Fibroblast of skin of left biceps (primary cell): ENCODE measurements at regions not wholly inside any gene's neighbourhood (a gene's known extent, or its start where the extent isn't known, plus 50 kb on each side); places are given as distances from the start of the nearest gene placed in this dataset.

ENCODE experiments used
- DNase-seq, 2 experiments: peaks; one replicate each; pipeline ENCODE4 v3.0.0-alpha.2; 2013; ENCODE audit warnings: low read depth in 2 of 2

- no peak for DNase-seq
Measured at GRCh38 chr1:163406772-163407171, 85.0 kb downstream of the NUF2 start.

DNA sequence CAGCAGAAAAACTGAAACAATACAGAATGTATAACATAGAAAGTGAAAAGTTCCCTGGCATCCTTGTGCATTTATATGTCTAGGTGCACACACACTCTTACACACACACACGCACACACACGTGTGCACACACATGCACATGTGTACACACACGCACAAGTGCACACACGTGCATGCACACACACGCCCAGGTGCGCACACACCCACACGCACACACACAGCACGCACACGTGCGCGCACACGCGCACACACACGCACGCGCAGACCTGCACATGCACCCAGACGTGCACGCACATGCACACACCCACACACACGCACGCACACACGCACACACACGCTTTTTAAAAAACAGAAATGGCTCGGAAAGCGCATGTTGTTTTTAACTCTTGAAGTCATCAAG, 86.5 kb downstream of the NUF2 start:
- DNase-seq, result no peak

GRCh38 chr1:163410073-163410999, 88.6 kb downstream of the NUF2 start:
- DNase-seq, result peak; percentile 9 to 19

DNA sequence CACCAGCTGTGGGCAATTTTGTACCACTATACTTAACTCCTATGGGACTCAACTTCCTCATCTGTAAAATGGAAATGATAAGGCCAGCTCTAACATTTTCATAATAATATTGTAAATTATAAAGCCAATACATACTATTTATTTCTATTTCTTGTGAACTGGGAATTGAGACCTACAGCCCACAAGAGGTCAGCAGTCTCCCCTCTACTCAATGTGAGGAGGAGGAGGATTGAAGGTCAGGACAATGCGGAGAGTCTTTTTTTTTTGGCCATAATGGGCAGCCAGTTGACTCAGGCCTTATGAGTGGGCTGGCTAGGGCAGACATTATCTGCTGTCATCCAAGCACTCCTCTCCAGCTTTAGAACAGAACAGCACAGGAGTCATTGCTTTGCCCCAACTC, 90.5 kb downstream of the NUF2 start:
- DNase-seq, result no peak

DNA sequence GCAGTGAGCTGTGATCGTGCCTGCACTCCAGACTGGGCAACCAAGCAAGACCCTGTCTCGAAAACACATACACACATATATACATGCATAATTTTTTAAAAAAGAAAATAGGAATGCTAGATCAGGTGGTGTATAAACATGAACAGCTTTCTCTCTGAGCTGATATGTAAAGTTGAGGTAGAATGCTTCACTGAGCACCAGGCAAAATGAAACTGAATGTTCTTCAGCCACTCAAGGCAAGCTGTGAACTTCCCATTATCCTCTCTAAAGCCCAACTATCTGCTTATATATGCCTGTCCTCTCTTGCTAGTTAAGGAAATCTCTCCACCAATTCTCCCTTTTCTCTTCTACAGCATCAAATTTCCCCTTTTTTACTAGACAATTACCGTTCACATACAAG, 93.0 kb downstream of the NUF2 start:
- DNase-seq, result no peak

- no peak for DNase-seq
Measured at GRCh38 chr1:163421701-163422100, 99.9 kb downstream of the NUF2 start.

DNA sequence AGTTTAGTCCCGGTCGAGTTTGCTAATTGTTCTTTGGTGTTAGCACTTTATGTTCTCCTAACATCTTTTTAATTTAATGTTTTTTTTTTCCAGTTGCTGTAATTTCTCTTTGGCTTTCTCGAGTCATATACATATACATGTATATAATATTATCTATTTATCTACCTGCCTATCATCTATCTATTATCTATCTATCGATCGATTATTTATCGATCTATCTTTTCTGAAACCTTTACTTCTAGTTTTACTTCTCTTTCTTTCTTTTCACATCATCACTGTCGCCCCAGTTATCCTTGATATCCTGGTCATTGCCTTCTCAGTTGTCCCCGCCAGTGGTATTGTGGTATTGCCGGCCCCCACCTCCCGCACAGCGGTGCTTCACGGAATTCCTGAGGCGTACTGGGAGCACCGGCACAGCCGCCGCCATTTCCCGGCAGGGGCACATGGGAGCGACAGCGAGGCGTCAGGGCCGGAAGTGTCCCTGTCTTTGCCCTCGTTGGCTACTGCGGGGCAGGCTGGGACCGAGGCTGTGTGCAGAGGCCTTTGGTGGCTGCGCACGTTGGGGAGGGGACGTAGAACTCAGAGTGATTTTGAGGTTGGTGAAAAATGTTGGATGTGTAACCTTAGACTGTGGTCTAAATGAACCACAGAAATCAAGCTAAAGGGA, 101.1 kb downstream of the NUF2 start:
- no peak for DNase-seq

DNA sequence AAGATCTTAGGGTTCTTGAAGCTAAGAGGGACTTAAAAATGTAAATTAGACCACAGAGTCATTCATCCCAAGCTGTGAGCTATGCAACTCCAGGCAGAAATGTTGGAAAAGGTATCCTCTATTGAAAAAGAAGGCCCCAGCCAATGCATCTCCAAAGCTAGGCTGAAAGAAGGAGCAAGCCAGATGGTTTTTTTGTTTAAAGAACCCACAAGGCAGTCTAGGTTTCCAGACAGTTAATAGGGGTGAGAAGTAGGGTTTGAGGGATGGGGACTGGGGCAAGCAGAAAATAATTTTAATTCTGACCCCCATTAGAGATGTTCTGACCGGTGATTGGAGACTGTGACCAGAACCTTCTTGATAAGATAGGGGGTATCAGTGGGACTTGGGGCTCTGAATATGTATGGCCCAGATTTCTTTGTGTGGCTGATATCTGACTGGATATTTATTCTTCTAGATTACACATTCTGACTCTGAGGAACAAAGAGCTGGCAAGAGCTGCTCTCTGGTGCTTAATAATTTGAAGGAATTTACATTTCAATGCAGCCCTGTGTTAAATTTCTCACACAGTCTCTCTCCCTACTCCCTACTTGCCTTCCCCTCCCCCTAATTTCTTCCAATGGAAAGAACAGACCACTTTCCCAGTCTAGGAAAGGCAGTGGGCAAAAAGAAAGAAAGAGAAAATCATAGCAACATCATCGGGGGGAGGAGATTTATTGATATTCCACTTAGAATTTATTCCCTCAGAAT, 104.9 kb downstream of the NUF2 start:
- no peak for DNase-seq

DNA sequence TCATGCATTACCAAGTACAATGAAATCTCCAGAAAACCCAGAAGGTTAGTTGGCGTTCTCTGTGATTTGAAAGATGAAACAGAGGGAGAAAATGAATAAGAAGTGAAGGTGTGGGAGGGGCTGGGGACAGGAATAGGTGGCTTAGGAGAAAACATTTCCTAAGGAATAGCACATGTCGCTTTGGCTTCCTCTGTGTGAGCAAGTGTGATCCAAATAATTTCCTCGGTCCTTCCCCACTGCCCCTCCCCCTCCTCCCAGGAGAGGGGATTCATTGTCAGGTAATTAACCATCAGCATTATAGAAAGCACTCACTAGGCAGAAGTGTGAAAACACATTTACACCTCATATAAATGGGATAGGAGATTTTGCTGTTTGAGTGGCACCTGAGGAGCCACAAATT, 105.5 kb downstream of the NUF2 start:
- DNase-seq, result no peak

DNA sequence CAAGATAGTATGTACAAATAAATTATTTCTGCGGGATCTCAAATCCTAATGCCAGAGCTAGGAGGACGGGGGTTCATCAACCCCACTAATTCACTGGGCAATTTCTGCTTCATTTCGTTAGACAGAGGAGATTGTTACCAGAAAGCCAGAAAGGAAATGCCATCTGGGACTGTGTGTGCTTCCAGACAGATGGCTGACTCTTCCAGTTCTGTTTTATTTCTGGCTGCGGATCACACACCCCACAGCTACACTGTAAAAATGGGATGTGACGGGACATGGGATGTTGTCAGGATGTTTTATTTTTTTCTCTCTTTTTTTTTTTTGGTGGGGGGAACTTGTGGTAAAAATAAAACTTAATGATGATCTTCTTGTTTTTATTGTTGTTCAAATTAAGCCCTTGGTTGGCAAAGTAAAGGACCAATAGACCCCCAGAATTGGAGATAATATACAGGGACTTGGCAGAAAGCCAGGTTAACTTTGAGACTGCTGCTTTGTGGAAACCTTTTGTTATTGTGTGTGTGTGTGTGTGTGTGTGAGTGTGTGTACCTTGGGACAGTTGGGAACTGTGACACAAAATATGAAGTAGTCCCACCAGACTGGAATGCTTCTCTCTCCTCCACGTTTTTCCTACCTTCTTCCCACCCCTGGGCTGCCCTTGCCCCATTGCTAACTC, 114.5 kb downstream of the NUF2 start:
- DNase-seq, result no peak

DNA sequence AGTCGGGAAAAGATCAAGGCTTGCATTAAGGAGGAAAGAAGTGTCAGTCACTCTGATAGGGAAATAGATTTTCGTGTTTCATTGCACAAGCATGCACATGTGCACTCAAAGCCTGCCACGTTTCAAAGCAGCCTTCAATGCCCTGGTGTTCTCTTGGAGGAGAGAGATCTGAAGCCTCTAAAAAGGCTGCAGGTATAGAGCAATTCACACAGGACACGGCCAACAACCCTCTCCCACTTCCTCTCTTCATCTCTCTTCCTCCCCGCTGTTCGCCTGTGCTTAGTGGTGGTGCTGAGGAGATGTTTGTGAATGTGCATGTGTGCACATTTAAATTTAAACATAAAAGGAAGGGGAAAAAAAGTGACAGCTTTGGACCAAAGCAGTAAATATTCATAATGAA, 117.7 kb downstream of the NUF2 start:
- no peak for DNase-seq

DNA sequence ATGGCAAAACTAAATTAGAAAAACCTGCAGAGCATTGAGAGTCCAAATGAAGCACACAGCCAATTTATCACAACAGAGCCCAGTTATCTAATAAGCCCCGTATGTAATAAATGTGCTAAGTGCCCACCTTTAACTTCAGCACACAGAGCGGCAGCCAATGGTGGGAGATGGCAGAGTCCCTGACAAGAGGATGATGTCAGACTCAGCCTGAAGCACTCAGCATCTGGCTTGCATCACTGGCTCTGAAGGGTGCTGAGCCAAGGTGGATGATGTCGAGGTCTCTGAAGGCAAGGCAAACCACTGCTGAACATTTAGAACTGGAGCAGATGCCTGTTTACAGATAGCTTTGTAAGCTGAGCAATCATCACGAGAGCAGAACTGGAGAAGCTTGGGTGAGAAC, 118.3 kb downstream of the NUF2 start:
- no peak for DNase-seq

GRCh38 chr1:163442231-163442879, 120.6 kb downstream of the NUF2 start:
- no peak for DNase-seq

- DNase-seq, result no peak
Measured at GRCh38 chr1:163442895-163443294, 121.1 kb downstream of the NUF2 start.

DNA sequence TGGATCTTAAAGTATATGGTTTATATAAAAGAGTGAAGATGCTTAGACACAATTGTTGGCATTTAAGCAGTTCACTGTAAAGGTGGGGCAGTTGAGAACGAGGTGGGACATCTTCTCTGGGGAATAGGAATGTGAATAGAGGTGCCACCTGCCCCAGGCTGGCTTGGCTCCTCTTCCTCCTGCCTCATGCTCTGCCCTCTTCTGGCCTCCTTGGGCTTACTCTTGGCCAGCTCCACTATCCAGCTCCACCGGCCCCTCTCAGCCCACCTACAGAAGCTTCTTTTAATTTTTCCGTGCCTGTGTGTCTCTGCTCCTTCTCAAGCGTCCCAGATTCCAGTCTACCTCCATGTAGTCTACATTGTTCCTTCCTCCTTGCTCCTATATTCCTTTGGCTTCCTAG, 122.1 kb downstream of the NUF2 start:
- DNase-seq, result no peak

DNA sequence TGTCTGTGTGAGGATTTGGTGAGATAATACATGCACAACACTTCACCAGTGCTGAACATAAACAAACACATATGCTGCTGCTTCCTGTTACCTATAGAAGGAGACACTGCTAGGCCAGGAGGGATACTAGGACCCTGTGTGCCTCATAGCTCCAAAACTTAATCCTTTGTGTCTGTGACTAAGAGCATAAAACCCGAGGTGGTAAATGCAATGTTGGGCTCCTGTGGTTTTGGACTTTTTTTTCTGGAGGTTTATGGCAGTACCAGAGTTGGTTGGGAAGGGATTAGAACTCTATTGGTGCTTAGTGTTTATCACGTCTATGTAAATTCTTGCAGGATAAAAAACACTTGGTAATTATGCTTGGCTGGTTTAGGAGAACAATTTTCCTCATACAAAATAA, 122.9 kb downstream of the NUF2 start:
- no peak for DNase-seq

GRCh38 chr1:163450986-163451385, 129.2 kb downstream of the NUF2 start:
- DNase-seq, result no peak

GRCh38 chr1:163459539-163459938, 137.8 kb downstream of the NUF2 start:
- DNase-seq, result no peak

DNA sequence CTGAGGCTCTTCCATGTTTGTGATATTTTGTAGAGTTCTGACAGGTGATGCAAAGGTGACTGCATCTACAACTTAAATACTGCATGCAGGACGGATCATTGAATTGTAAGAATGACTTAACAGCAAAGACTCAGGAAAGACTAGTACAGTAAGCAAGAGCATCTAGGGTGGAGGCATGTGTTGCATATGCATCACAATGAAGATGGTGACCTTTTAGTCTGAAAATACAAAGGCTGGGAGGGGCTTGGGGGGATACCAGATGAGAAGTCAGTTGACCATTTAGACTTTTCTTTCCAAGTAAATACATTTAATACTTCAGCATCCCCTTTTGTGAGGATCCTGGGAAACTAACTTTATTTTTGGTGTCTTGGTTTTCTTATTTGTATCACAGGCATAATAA, 145.5 kb downstream of the NUF2 start:
- DNase-seq, result no peak

- DNase-seq, result no peak
Measured at GRCh38 chr1:163471779-163472650, 150.3 kb downstream of the NUF2 start.
